ENCODE measurements at regions not wholly inside any gene's neighbourhood (a gene's known extent, or its start where the extent isn't known, plus 50 kb on each side); places are given as distances from the start of the nearest gene placed in this dataset.

DNA sequence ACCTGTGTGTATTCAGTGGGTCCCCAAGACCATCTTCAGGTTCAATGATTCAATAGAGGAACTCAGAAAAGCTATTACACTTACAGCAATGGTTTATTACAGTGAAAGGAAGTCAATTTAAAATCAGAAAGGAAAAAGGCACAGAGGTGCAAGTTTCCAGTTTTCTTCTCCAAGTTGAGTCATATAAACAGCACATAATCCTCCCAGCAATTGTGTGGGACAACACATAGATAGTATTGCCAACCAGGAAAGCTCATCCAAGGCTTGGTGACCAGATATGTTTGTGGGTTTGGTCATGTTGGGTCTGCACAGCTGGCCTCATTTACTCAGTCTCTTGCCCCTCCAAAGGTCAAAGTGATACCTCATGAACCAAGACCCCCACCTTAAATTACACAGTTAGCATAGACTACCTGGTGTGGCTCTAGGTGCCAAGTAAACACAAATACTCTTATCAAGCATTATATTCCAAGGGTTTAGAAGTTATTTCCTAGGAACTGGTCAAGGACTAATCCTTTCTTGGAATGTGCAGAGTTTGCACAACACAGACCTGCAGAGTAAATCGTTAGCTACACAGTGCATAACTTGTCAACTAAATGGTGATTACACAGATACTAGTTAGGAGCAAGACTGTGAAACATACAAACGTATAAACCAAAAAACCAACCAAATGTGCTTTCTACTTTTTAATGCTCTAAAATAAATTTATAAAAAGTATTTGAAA, 777.3 kb downstream of the PCDH18 start:
- DNase-seq (ENCODE audit: low read depth in 1 of 2, low spot score in 1 of 2): no peak
- Histone ChIP-seq H3K4me3 (replicated peaks; ENCODE audit: insufficient read depth, low read length) (no peak overlapping the region), H3K27ac (replicated peaks) (no peak overlapping the region), H3K27me3 (ENCODE audit: insufficient read depth, poor library complexity, severe bottlenecking) (no peaks in the 10 kb centered on the region)
- TF ChIP-seq, protein P1, sequence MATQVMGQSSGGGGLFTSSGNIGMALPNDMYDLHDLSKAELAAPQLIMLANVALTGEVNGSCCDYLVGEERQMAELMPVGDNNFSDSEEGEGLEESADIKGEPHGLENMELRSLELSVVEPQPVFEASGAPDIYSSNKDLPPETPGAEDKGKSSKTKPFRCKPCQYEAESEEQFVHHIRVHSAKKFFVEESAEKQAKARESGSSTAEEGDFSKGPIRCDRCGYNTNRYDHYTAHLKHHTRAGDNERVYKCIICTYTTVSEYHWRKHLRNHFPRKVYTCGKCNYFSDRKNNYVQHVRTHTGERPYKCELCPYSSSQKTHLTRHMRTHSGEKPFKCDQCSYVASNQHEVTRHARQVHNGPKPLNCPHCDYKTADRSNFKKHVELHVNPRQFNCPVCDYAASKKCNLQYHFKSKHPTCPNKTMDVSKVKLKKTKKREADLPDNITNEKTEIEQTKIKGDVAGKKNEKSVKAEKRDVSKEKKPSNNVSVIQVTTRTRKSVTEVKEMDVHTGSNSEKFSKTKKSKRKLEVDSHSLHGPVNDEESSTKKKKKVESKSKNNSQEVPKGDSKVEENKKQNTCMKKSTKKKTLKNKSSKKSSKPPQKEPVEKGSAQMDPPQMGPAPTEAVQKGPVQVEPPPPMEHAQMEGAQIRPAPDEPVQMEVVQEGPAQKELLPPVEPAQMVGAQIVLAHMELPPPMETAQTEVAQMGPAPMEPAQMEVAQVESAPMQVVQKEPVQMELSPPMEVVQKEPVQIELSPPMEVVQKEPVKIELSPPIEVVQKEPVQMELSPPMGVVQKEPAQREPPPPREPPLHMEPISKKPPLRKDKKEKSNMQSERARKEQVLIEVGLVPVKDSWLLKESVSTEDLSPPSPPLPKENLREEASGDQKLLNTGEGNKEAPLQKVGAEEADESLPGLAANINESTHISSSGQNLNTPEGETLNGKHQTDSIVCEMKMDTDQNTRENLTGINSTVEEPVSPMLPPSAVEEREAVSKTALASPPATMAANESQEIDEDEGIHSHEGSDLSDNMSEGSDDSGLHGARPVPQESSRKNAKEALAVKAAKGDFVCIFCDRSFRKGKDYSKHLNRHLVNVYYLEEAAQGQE (IDR thresholded peaks at IDR 0.05; ENCODE audit: insufficient replicate concordance, low read depth): no peak
- no peak for TF ChIP-seq GABPA (IDR thresholded peaks at IDR 0.05; ENCODE audit: low read depth)
- no peak for TF ChIP-seq SPI1 (IDR thresholded peaks at IDR 0.05; ENCODE audit: borderline replicate concordance, low read depth)
- no peak for TF ChIP-seq POLR2AphosphoS5 (IDR thresholded peaks at IDR 0.05; ENCODE audit: low read depth)
- TF ChIP-seq, protein P2, sequence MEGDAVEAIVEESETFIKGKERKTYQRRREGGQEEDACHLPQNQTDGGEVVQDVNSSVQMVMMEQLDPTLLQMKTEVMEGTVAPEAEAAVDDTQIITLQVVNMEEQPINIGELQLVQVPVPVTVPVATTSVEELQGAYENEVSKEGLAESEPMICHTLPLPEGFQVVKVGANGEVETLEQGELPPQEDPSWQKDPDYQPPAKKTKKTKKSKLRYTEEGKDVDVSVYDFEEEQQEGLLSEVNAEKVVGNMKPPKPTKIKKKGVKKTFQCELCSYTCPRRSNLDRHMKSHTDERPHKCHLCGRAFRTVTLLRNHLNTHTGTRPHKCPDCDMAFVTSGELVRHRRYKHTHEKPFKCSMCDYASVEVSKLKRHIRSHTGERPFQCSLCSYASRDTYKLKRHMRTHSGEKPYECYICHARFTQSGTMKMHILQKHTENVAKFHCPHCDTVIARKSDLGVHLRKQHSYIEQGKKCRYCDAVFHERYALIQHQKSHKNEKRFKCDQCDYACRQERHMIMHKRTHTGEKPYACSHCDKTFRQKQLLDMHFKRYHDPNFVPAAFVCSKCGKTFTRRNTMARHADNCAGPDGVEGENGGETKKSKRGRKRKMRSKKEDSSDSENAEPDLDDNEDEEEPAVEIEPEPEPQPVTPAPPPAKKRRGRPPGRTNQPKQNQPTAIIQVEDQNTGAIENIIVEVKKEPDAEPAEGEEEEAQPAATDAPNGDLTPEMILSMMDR (IDR thresholded peaks at IDR 0.05; ENCODE audit: insufficient read depth, low read length): no peak

DNA sequence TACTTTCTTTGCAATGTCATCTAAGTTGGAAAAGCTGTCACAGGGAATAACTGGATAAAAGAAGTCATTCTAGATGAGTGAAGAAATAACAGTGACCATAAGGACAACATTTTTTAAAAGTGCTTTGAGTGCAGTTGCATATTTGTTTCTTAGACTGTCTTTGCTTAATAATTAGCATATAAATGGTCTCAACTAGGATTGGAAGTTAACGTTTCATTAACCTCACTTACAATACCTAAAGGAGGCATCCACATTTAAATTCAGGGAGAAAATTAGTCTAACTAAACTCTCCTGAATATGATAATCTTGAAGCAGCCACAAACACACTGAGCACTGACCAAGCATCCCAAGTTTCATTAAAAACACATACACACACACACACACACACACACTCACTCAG, 780.7 kb downstream of the PCDH18 start:
- TF ChIP-seq, protein P1 (IDR thresholded peaks at IDR 0.05; ENCODE audit: insufficient replicate concordance, low read depth): no peak
- no peak for TF ChIP-seq SPI1 (IDR thresholded peaks at IDR 0.05; ENCODE audit: borderline replicate concordance, low read depth)
- no peak for TF ChIP-seq GABPA (IDR thresholded peaks at IDR 0.05; ENCODE audit: low read depth)
- TF ChIP-seq, protein P2 (IDR thresholded peaks at IDR 0.05; ENCODE audit: insufficient read depth, low read length): no peak
- TF ChIP-seq POLR2AphosphoS5 (IDR thresholded peaks at IDR 0.05; ENCODE audit: low read depth): no peak
- Histone ChIP-seq H3K27ac (replicated peaks) (no peak overlapping the region), H3K27me3 (ENCODE audit: insufficient read depth, poor library complexity, severe bottlenecking) (no peaks in the 10 kb centered on the region), H3K4me3 (replicated peaks; ENCODE audit: insufficient read depth, low read length) (no peak overlapping the region)
- no peak for DNase-seq (ENCODE audit: low read depth in 1 of 2, low spot score in 1 of 2)

DNA sequence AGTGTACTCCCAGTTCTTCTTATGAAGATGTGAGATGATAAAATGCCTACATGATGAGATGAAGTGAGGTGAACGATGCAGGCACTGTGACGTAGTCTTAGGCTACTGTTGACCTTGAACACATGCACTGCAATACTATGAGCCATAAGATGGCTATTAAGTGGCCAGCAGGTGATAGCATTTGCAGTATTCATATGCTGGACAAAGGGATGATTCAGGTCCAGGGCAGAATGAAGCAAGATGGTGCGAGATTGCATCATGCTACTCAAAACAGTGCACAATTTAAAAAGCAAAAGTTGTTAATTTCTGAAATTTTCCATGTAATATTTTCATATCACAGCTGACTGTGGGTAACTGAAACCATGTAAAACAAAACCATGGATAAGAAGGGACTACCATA, 781.4 kb downstream of the PCDH18 start:
- Histone ChIP-seq H3K4me3 (replicated peaks; ENCODE audit: insufficient read depth, low read length) (no peak overlapping the region), H3K27me3 (ENCODE audit: insufficient read depth, poor library complexity, severe bottlenecking) (no peaks in the 10 kb centered on the region), H3K27ac (replicated peaks) (no peak overlapping the region)
- TF ChIP-seq POLR2AphosphoS5 (IDR thresholded peaks at IDR 0.05; ENCODE audit: low read depth) (no peak), GABPA (IDR thresholded peaks at IDR 0.05; ENCODE audit: low read depth) (no peak)
- TF ChIP-seq, protein P2 (IDR thresholded peaks at IDR 0.05; ENCODE audit: insufficient read depth, low read length): no peak
- no peak for DNase-seq (ENCODE audit: low read depth in 1 of 2, low spot score in 1 of 2)

DNA sequence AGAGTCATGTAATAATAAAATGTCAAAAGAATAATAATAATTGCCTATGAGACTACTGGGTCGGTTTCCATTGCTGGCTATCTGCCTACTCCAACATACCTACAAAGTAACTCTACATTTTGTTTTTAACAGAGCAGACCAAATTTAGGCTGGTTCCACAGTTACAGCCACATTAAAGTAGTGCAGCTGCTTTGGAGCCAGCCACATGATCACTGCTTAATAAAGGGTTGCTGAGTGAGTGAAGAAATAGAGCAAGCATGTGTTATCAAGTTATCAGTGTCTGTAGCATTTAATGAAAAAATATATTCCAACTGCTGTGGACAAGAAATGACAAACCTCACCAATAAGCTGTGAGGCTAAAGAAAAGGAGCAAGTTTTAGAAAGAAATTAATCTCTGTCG, 782.3 kb downstream of the PCDH18 start:
- no peak for DNase-seq (ENCODE audit: low read depth in 1 of 2, low spot score in 1 of 2)
- TF ChIP-seq, protein P1 (IDR thresholded peaks at IDR 0.05; ENCODE audit: insufficient replicate concordance, low read depth): no peak
- TF ChIP-seq, protein P2 (IDR thresholded peaks at IDR 0.05; ENCODE audit: insufficient read depth, low read length): no peak
- TF ChIP-seq GABPA (IDR thresholded peaks at IDR 0.05; ENCODE audit: low read depth) (no peak), SPI1 (IDR thresholded peaks at IDR 0.05; ENCODE audit: borderline replicate concordance, low read depth) (no peak), POLR2AphosphoS5 (IDR thresholded peaks at IDR 0.05; ENCODE audit: low read depth) (no peak)
- no peaks in the 10 kb centered on the region for H3K27me3 ChIP-seq (ENCODE audit: insufficient read depth, poor library complexity, severe bottlenecking)
- H3K4me3 ChIP-seq (replicated peaks; ENCODE audit: insufficient read depth, low read length): no peak overlapping the region
- H3K27ac ChIP-seq (replicated peaks): no peak overlapping the region

All from HL-60 (cell line).